ENCODE measurements at regions not wholly inside any gene's neighbourhood (a gene's known extent, or its start where the extent isn't known, plus 50 kb on each side); places are given as distances from the start of the nearest gene placed in this dataset.

DNA sequence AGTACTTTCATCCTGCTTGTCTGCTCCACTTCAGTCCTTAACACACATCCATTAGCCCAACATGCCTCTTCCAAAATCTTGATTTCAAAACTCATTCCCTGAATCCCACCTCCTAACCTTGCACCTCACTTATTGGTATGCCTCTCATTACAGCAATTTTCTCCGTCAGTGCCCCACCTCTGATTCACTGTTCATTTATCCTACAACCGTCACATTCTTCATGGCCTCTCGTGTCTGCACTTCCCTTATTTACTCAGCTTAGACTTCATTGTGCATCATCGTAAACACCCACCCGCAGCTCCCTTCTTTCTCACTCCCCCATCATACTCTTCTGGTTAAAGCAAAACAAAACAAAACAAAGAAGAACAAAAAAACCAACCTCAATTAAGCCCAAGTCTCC lies 160.6 kb upstream of the HMGA2 start:
- H3K27me3 ChIP-seq (ENCODE audit: control insufficient read depth in 1 of 2, insufficient read depth in 2 of 2, low read length in 2 of 2) = no peaks in the 10 kb centered on the region
- no peak overlapping the region for H3K4me3 ChIP-seq (ENCODE audit: low read length)
- H3K27me3 Mint-ChIP-seq = no peaks in the 10 kb centered on the region
- TF ChIP-seq, protein P1, sequence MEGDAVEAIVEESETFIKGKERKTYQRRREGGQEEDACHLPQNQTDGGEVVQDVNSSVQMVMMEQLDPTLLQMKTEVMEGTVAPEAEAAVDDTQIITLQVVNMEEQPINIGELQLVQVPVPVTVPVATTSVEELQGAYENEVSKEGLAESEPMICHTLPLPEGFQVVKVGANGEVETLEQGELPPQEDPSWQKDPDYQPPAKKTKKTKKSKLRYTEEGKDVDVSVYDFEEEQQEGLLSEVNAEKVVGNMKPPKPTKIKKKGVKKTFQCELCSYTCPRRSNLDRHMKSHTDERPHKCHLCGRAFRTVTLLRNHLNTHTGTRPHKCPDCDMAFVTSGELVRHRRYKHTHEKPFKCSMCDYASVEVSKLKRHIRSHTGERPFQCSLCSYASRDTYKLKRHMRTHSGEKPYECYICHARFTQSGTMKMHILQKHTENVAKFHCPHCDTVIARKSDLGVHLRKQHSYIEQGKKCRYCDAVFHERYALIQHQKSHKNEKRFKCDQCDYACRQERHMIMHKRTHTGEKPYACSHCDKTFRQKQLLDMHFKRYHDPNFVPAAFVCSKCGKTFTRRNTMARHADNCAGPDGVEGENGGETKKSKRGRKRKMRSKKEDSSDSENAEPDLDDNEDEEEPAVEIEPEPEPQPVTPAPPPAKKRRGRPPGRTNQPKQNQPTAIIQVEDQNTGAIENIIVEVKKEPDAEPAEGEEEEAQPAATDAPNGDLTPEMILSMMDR (IDR thresholded peaks at IDR 0.05) = no peak
- POLR2A ChIA-PET = no interaction called here
- CTCF ChIA-PET = no interaction called here
- H3K27ac Mint-ChIP-seq = no peak overlapping the region
- no peaks in the 10 kb centered on the region for H3K36me3 Mint-ChIP-seq (ENCODE audit: low read depth)
- no peaks in the 10 kb centered on the region for H3K4me1 Mint-ChIP-seq (ENCODE audit: low read depth)
- H3K9me3 Mint-ChIP-seq = no peaks in the 10 kb centered on the region
- ATAC-seq (ENCODE audit: poor library complexity) = no peak
- H3K9me3 ChIP-seq (ENCODE audit: control insufficient read depth in 1 of 2, insufficient read depth in 1 of 2, low read length in 2 of 2) = no peaks in the 10 kb centered on the region
- no peak for DNase-seq
- no peak overlapping the region for H3K27ac ChIP-seq (ENCODE audit: low read depth in 1 of 2, low read length in 2 of 2)
- intact Hi-C loops (cut with DNase I, micrococcal nuclease) = no loop called here
- no peaks in the 10 kb centered on the region for H3K36me3 ChIP-seq (ENCODE audit: insufficient read depth, low read length)
- no peak overlapping the region for H3K4me3 Mint-ChIP-seq
- no peaks in the 10 kb centered on the region for H3K4me1 ChIP-seq (ENCODE audit: insufficient read depth, low read length)

- no peaks in the 10 kb centered on the region for H3K9me3 ChIP-seq (ENCODE audit: control insufficient read depth in 1 of 2, insufficient read depth in 1 of 2, low read length in 2 of 2)
- CTCF ChIA-PET = no interaction called here
- Mint-ChIP-seq H3K4me3 (no peak overlapping the region), H3K4me1 (ENCODE audit: low read depth) (no peaks in the 10 kb centered on the region), H3K27ac (no peak overlapping the region), H3K27me3 (no peaks in the 10 kb centered on the region), H3K9me3 (peaks cover 1% of the 10 kb centered on the region), H3K36me3 (ENCODE audit: low read depth) (no peaks in the 10 kb centered on the region)
- ATAC-seq (ENCODE audit: poor library complexity) = no peak
- TF ChIP-seq, protein P1 (IDR thresholded peaks at IDR 0.05) = no peak
- H3K27ac ChIP-seq (ENCODE audit: low read depth in 1 of 2, low read length in 2 of 2) = no peak overlapping the region
- H3K27me3 ChIP-seq (ENCODE audit: control insufficient read depth in 1 of 2, insufficient read depth in 2 of 2, low read length in 2 of 2) = no peaks in the 10 kb centered on the region
- intact Hi-C loops (cut with DNase I, micrococcal nuclease) = no loop called here
- DNase-seq = no peak
- H3K4me1 ChIP-seq (ENCODE audit: insufficient read depth, low read length) = no peaks in the 10 kb centered on the region
- POLR2A ChIA-PET = no interaction called here
- no peak overlapping the region for H3K4me3 ChIP-seq (ENCODE audit: low read length)
- no peaks in the 10 kb centered on the region for H3K36me3 ChIP-seq (ENCODE audit: insufficient read depth, low read length)
These were observed 159.5 kb upstream of the HMGA2 start for GRCh38 chr12:65664715-65665250.

- intact Hi-C loops (cut with DNase I, micrococcal nuclease) = no loop called here
- H3K4me1 Mint-ChIP-seq (ENCODE audit: low read depth) = no peaks in the 10 kb centered on the region
- no peak overlapping the region for H3K27ac Mint-ChIP-seq
- H3K27ac ChIP-seq (ENCODE audit: low read depth in 1 of 2, low read length in 2 of 2) = no peak overlapping the region
- DNase-seq (no peak), ATAC-seq (ENCODE audit: poor library complexity) (no peak)
- H3K36me3 Mint-ChIP-seq (ENCODE audit: low read depth) = no peaks in the 10 kb centered on the region
- H3K4me3 ChIP-seq (ENCODE audit: low read length) = no peak overlapping the region
- POLR2A ChIA-PET = no interaction called here
- H3K4me3 Mint-ChIP-seq = no peak overlapping the region
- TF ChIP-seq, protein P1 (IDR thresholded peaks at IDR 0.05) = no peak
- peaks cover 1% of the 10 kb centered on the region for H3K9me3 Mint-ChIP-seq
- H3K27me3 Mint-ChIP-seq = no peaks in the 10 kb centered on the region
- H3K4me1 ChIP-seq (ENCODE audit: insufficient read depth, low read length) = no peaks in the 10 kb centered on the region
- CTCF ChIA-PET = no interaction called here
- no peaks in the 10 kb centered on the region for H3K27me3 ChIP-seq (ENCODE audit: control insufficient read depth in 1 of 2, insufficient read depth in 2 of 2, low read length in 2 of 2)
- H3K9me3 ChIP-seq (ENCODE audit: control insufficient read depth in 1 of 2, insufficient read depth in 1 of 2, low read length in 2 of 2) = no peaks in the 10 kb centered on the region
- no peaks in the 10 kb centered on the region for H3K36me3 ChIP-seq (ENCODE audit: insufficient read depth, low read length)
These were observed 158.5 kb upstream of the HMGA2 start for GRCh38 chr12:65665817-65666216.
